PC-3 (cell line): ENCODE measurements at regions not wholly inside any gene's neighbourhood (a gene's known extent, or its start where the extent isn't known, plus 50 kb on each side); places are given as distances from the start of the nearest gene placed in this dataset.

Experiments
- ATAC-seq: fragments of 200-7000 bp; cut with Tn5 transposase; 2 replicates; pipeline ENCODE4 v1.9.1; 2020; ENCODE audit warnings: mild to moderate bottlenecking, moderate library complexity
- BruUV-seq: library from RNA; stranded (reverse); fragments of 400-500 nt; replicated peaks from 2 replicates; lab custom pipeline; 2021; lab: Mats Ljungman, UMichigan
- CTCF ChIA-PET: fragments of 300-600 bp; sonication (Branson Sonifier 250); formaldehyde crosslinking; loops from one replicate; lab custom pipeline; 2022; ENCODE audit warnings: antibody characterized with exemption; lab: Charles Lee
- POLR2A ChIA-PET: fragments of 300-600 bp; sonication (Branson Sonifier 250); formaldehyde crosslinking; loops from one replicate; lab custom pipeline; 2022; ENCODE audit warnings: antibody characterized with exemption; ENCODE audit not compliant: unreplicated experiment; lab: Charles Lee
- DNase-seq: peaks from one replicate; pipeline ENCODE4 v3.0.0-alpha.2; 2015
- H2AFZ ChIP-seq: fragments of 300-600 bp; sonication (generic); 2 replicates; pipeline ENCODE4 v1.6.0; 2016; ENCODE audit warnings: antibody characterized with exemption, low read length
- H3F3A ChIP-seq: fragments of 300-600 bp; sonication (generic); one replicate; pipeline ENCODE4 v1.6.0; 2017; ENCODE audit warnings: antibody characterized with exemption, low read length, control low read depth, mild to moderate bottlenecking; ENCODE audit not compliant: unreplicated experiment
- H3K27ac ChIP-seq: fragments of 300-600 bp; sonication (generic); 2 replicates; pipeline ENCODE4 v1.5.1; 2016; ENCODE audit warnings: mild to moderate bottlenecking, low read length
- H3K27me3 ChIP-seq: fragments of 300-600 bp; sonication (generic); 2 replicates; pipeline ENCODE4 v1.6.1; 2016; ENCODE audit warnings: low read length, mixed read lengths
- H3K36me3 ChIP-seq: fragments of 300-600 bp; sonication (generic); 2 replicates; pipeline ENCODE4 v1.6.1; 2016; ENCODE audit warnings: low read depth, mixed run types, low read length, mixed read lengths
- H3K4me1 ChIP-seq: fragments of 300-600 bp; sonication (generic); 2 replicates; pipeline ENCODE4 v1.5.1; 2016; ENCODE audit warnings: low read length; ENCODE audit not compliant: insufficient read depth
- H3K4me2 ChIP-seq: fragments of 300-600 bp; sonication (generic); 2 replicates; pipeline ENCODE4 v1.6.0; 2016; ENCODE audit warnings: low read length
- H3K4me3 ChIP-seq: fragments of 300-600 bp; sonication (generic); 2 replicates; pipeline ENCODE4 v1.5.1; 2016; ENCODE audit warnings: mild to moderate bottlenecking, low read length, mixed read lengths
- H3K79me2 ChIP-seq: fragments of 300-600 bp; sonication (generic); 2 replicates; pipeline ENCODE4 v1.6.1; 2017; ENCODE audit warnings: low read length, mixed read lengths
- H3K9ac ChIP-seq: fragments of 300-600 bp; sonication (generic); 2 replicates; pipeline ENCODE4 v1.6.0; 2016; ENCODE audit warnings: mild to moderate bottlenecking, low read length
- H3K9me2 ChIP-seq: fragments of 300-600 bp; sonication (generic); replicated peaks from 2 replicates; pipeline ENCODE4 v1.6.1; 2016; ENCODE audit warnings: mixed run types, low read length, mixed read lengths
- H3K9me3 ChIP-seq: fragments of 300-600 bp; sonication (generic); 2 replicates; pipeline ENCODE4 v1.6.1; 2016; ENCODE audit warnings: low read length, mixed read lengths
- H4K20me1 ChIP-seq: fragments of 300-600 bp; sonication (generic); 2 replicates; pipeline ENCODE4 v1.6.1; 2016; ENCODE audit warnings: low read length, mixed read lengths
- EZH2 ChIP-seq: fragments of 300-600 bp; sonication (generic); IDR thresholded peaks from one replicate; pipeline ENCODE4 v1.6.1; 2017; ENCODE audit warnings: antibody characterized with exemption, mild to moderate bottlenecking, low read length; ENCODE audit not compliant: unreplicated experiment
- EZH2phosphoT487 ChIP-seq: fragments of 300-600 bp; sonication (generic); IDR thresholded peaks from 2 replicates; pipeline ENCODE4 v1.6.1; 2018; ENCODE audit warnings: mild to moderate bottlenecking, antibody characterized with exemption, low read length, borderline replicate concordance
- intact Hi-C: fragments of 100-400 bp; cut with micrococcal nuclease; formaldehyde crosslinking; loops from 2 replicates; pipeline ENCODE4 v1.9.0; 2023
- TF ChIP-seq, protein P1 (sequence below): fragments of 300-600 bp; sonication (generic); conservative IDR thresholded peaks from 2 replicates; pipeline ENCODE4 v1.5.1; 2017; ENCODE audit warnings: antibody characterized with exemption, low read depth, mild to moderate bottlenecking, low read length

DNA sequence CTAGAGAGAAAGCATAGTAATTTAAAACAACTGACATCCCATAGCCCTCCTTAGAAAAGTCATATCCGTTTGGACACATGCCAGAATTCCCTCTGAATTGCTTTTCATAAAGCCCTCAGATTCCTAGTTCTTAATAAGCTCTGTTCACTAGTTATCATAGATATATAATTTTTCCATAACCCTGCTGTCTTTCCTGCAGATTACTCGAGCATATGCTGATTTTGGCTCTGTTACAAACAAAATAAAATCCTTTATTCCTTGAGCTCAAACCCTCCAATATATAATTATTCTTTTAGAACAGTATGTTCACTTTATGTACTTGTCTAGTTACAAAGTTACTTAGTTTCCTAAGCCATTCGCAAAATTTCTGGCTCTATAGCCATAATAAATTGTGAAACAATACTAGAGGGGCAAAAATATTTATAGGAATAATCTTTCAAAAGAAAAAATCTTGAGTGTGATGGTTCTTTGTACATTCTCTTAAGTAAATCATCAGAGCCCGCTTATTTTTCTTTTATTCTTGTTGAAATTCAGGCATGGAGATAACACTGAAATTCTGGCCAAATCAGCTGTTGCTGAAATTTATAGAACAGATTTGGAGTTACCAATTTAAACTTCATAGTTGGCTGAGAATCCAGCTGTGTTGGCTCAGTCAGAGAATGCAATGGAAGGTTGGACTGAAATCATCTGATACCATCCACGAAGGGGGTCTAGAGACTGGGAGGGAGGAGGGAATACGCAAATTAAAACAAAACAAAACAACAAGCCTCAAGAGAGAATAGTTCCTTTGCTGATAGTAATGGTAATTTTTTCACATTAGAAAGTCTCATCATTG is 146.1 kb upstream of the TMEM196 start:
- Histone ChIP-seq H2AFZ (no peak overlapping the region), H4K20me1 (no peaks in the 10 kb centered on the region), H3K36me3 (no peaks in the 10 kb centered on the region), H3F3A (no peaks in the 10 kb centered on the region), H3K9me2 (no peaks in the 10 kb centered on the region), H3K27ac (no peak overlapping the region), H3K4me1 (0 out of 2 replicates have a peak, but pooled peaks cover 5% of the 10 kb centered on the region), H3K4me2 (no peak overlapping the region), H3K79me2 (no peaks in the 10 kb centered on the region), H3K27me3 (no peaks in the 10 kb centered on the region), H3K4me3 (no peak overlapping the region), H3K9ac (no peak overlapping the region), H3K9me3 (no peaks in the 10 kb centered on the region)
- POLR2A ChIA-PET = no interaction called here
- BruUV-seq = no TSS peak
- DNase-seq (no peak), ATAC-seq (no peak)
- CTCF ChIA-PET = no interaction called here
- intact Hi-C loops = no loop called here
- TF ChIP-seq, protein P1, sequence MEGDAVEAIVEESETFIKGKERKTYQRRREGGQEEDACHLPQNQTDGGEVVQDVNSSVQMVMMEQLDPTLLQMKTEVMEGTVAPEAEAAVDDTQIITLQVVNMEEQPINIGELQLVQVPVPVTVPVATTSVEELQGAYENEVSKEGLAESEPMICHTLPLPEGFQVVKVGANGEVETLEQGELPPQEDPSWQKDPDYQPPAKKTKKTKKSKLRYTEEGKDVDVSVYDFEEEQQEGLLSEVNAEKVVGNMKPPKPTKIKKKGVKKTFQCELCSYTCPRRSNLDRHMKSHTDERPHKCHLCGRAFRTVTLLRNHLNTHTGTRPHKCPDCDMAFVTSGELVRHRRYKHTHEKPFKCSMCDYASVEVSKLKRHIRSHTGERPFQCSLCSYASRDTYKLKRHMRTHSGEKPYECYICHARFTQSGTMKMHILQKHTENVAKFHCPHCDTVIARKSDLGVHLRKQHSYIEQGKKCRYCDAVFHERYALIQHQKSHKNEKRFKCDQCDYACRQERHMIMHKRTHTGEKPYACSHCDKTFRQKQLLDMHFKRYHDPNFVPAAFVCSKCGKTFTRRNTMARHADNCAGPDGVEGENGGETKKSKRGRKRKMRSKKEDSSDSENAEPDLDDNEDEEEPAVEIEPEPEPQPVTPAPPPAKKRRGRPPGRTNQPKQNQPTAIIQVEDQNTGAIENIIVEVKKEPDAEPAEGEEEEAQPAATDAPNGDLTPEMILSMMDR = no peak
- TF ChIP-seq EZH2phosphoT487 (no peak), EZH2 (no peak)

DNA sequence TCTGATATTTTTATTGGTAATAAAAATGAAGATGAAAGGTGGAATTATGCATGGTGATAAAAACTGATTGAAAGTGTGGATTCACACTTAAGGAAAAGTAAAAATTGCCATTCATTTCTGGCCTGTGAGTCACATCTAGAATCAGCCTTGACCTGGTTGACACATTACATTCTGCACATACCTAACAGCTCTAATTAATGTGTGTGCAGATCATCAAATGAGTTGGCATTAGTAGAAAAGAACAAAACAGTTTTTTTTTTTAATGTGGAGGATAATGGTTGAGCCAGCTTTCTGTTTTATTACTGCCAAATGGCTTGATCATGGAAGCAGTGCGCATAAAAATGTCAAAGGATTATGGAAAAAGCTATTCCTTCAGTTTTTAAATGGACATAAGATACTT is 142.6 kb upstream of the TMEM196 start:
- no peaks in the 10 kb centered on the region for H3K79me2 ChIP-seq
- H3K36me3 ChIP-seq = no peaks in the 10 kb centered on the region
- H3K9me2 ChIP-seq = no peaks in the 10 kb centered on the region
- ChIA-PET CTCF (no interaction called here), POLR2A (no interaction called here)
- intact Hi-C loops = no loop called here
- no peak overlapping the region for H3K9ac ChIP-seq
- DNase-seq = no peak
- H4K20me1 ChIP-seq = no peaks in the 10 kb centered on the region
- H3F3A ChIP-seq = no peaks in the 10 kb centered on the region
- 0 out of 2 replicates have a peak, but pooled peaks cover 5% of the 10 kb centered on the region for H3K4me1 ChIP-seq
- H3K4me3 ChIP-seq = no peak overlapping the region
- no peak overlapping the region for H3K27ac ChIP-seq
- no peak overlapping the region for H2AFZ ChIP-seq
- TF ChIP-seq, protein P1 = no peak
- no peak for TF ChIP-seq EZH2
- no peak for TF ChIP-seq EZH2phosphoT487
- ATAC-seq = no peak
- H3K27me3 ChIP-seq = no peaks in the 10 kb centered on the region
- H3K9me3 ChIP-seq = no peaks in the 10 kb centered on the region
- no peak overlapping the region for H3K4me2 ChIP-seq
- no TSS peak for BruUV-seq

DNA sequence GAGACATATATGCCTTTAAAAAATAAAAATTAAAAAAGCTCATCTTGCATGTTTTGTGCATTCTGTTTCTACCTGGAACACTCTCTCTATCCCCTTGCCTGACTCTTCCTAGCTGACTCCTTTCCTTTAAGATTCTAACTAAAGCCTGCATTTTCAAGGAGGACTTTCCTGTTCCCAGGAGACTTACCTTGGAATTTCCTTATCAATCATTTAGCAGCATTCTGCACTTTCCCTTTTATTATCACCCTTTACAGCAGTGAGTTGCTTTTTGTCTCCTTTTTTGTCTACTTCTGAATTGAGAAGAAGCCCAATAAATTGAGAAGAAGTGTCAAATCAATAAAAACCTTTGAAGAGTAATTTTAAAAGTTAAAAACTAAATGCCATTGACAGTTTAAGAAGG is 142.2 kb upstream of the TMEM196 start:
- ChIA-PET CTCF (no interaction called here), POLR2A (no interaction called here)
- TF ChIP-seq EZH2phosphoT487 (no peak), EZH2 (no peak)
- TF ChIP-seq, protein P1 = no peak
- Histone ChIP-seq H3K36me3 (no peaks in the 10 kb centered on the region), H3K4me2 (no peak overlapping the region), H3K27me3 (no peaks in the 10 kb centered on the region), H3F3A (no peaks in the 10 kb centered on the region), H4K20me1 (no peaks in the 10 kb centered on the region), H3K4me3 (no peak overlapping the region), H3K4me1 (0 out of 2 replicates have a peak, but pooled peaks cover 5% of the 10 kb centered on the region), H3K79me2 (no peaks in the 10 kb centered on the region), H2AFZ (no peak overlapping the region), H3K9ac (no peak overlapping the region), H3K9me3 (no peaks in the 10 kb centered on the region), H3K27ac (no peak overlapping the region), H3K9me2 (no peaks in the 10 kb centered on the region)
- BruUV-seq = no TSS peak
- intact Hi-C loops = no loop called here
- no peak for ATAC-seq
- DNase-seq = no peak
